Ascending aorta (tissue), 2 donors: ENCODE measurements at regions not wholly inside any gene's neighbourhood (a gene's known extent, or its start where the extent isn't known, plus 50 kb on each side); places are given as distances from the start of the nearest gene placed in this dataset.

Experiments
- DNase-seq, 2 donors: peaks; one replicate each; pipeline ENCODE4 v3.0.0-alpha.2; 2019; ENCODE audit warnings: low spot score in 2 of 2
- H3K27ac ChIP-seq, 2 donors: fragments of 200-600 bp; sonication (generic); one replicate each; pipeline ENCODE4 v1.5.1; 2016 to 2017; ENCODE audit warnings: mild to moderate bottlenecking in 1 of 2
- H3K27me3 ChIP-seq: fragments of 200-600 bp; sonication (generic); one replicate; pipeline ENCODE4 v1.5.1; 2017
- H3K36me3 ChIP-seq, 2 donors: fragments of 200-600 bp; sonication (generic); one replicate each; pipeline ENCODE4 v1.5.1; 2016
- H3K4me1 ChIP-seq, 2 donors: fragments of 200-600 bp; sonication (generic); one replicate each; pipeline ENCODE4 v1.5.1; 2016 to 2017; ENCODE audit warnings: mild to moderate bottlenecking in 1 of 2
- H3K4me3 ChIP-seq, 2 donors: fragments of 200-600 bp; sonication (generic); one replicate each; pipeline ENCODE4 v1.5.1; 2016 to 2017; ENCODE audit warnings: mild to moderate bottlenecking in 1 of 2
- H3K9me3 ChIP-seq, 2 donors: fragments of 200-600 bp; sonication (generic); one replicate each; pipeline ENCODE4 v1.5.1; 2016
- CTCF ChIP-seq, 3 experiments: fragments of 200-600 bp in 2 of 3; fragments of 450-650 bp in 1 of 3; sonication (generic) in 2 of 3; IDR thresholded peaks; one replicate each; pipeline ENCODE4 v1.5.1; 2016 to 2019; ENCODE audit warnings: antibody characterized with exemption in 3 of 3, mild to moderate bottlenecking in 1 of 3, moderate library complexity in 1 of 3
- intact Hi-C: fragments of 100-400 bp; cut with DNase I; formaldehyde crosslinking; loops from one replicate; pipeline ENCODE4 v1.15.1; 2023

GRCh38 chr18:68262690-68263294, 452.1 kb downstream of the TMX3 start:
- no peaks in the 10 kb centered on the region for H3K4me1 ChIP-seq
- intact Hi-C loops = no loop called here
- no peaks in the 10 kb centered on the region for H3K9me3 ChIP-seq
- no peaks in the 10 kb centered on the region for H3K27me3 ChIP-seq
- H3K4me3 ChIP-seq = no peak overlapping the region
- DNase-seq = no peak
- no peaks in the 10 kb centered on the region for H3K36me3 ChIP-seq
- no peak overlapping the region for H3K27ac ChIP-seq
- TF ChIP-seq CTCF (IDR thresholded peaks at IDR 0.05) = no peak

GRCh38 chr18:68256418-68257067, 458.4 kb downstream of the TMX3 start:
- Histone ChIP-seq H3K9me3 (no peaks in the 10 kb centered on the region), H3K4me1 (no peaks in the 10 kb centered on the region)
- DNase-seq = no peak

GRCh38 chr18:68244786-68245185, 470.1 kb downstream of the TMX3 start:
- Histone ChIP-seq H3K27me3 (no peaks in the 10 kb centered on the region), H3K36me3 (no peaks in the 10 kb centered on the region), H3K4me1 (no peaks in the 10 kb centered on the region), H3K9me3 (no peaks in the 10 kb centered on the region), H3K4me3 (no peak overlapping the region), H3K27ac (no peak overlapping the region)
- no peak for DNase-seq
- TF ChIP-seq CTCF (IDR thresholded peaks at IDR 0.05) = no peak
- intact Hi-C loops = no loop called here

More at GRCh38 chr18:68256418-68257067, 458.4 kb downstream of the TMX3 start:
- H3K4me3 ChIP-seq = no peak overlapping the region
- no peaks in the 10 kb centered on the region for H3K36me3 ChIP-seq
- intact Hi-C loops = no loop called here
- no peak for TF ChIP-seq CTCF (IDR thresholded peaks at IDR 0.05)
- H3K27me3 ChIP-seq = no peaks in the 10 kb centered on the region
- no peak overlapping the region for H3K27ac ChIP-seq

DNA sequence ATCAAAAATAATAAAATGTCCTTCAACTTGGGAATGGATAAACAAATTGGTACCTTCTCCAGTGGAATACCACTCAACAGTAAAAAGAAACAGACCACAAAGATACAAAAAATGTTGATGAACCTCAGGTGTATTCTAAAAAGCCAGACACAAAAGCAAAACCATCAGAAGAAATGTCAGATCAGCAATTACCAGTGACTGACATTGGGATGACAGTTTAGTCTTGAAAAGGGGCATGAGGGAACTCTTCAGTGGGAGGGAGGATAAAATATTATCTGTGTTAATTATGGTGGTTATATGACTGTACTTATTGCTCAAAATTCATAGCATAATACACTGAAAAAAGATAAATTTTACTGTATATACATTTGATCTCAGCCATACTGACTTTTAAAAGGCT, 473.0 kb downstream of the TMX3 start:
- no peak overlapping the region for H3K27ac ChIP-seq
- DNase-seq = no peak
- no peak overlapping the region for H3K4me3 ChIP-seq
- H3K9me3 ChIP-seq = no peaks in the 10 kb centered on the region
- H3K36me3 ChIP-seq = no peaks in the 10 kb centered on the region
- no peaks in the 10 kb centered on the region for H3K4me1 ChIP-seq
- intact Hi-C loops = no loop called here
- H3K27me3 ChIP-seq = no peaks in the 10 kb centered on the region
- no peak for TF ChIP-seq CTCF (IDR thresholded peaks at IDR 0.05)

DNA sequence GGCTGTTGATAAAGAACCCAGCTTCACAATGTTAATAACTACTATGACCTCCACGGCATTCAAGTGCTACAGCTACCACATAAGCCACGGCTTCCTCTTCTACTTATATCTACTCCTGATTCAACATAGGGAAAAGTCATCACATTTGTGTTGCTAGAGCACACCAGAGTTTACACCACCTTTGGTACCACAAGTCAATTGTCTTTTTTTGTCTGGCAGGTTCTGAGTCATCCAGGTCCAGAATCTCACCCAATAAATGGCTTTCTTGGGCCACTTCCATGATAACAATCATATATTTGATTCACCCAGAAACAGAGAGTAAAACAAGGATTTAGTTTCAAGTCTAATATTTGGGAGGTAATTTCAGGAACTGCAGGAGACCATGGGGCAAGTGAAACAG, 480.2 kb downstream of the TMX3 start:
- Histone ChIP-seq H3K4me1 (no peaks in the 10 kb centered on the region), H3K4me3 (no peak overlapping the region), H3K27me3 (no peaks in the 10 kb centered on the region), H3K27ac (no peak overlapping the region), H3K36me3 (no peaks in the 10 kb centered on the region), H3K9me3 (no peaks in the 10 kb centered on the region)
- TF ChIP-seq CTCF (IDR thresholded peaks at IDR 0.05) = no peak
- intact Hi-C loops = no loop called here
- DNase-seq = no peak
